ENCODE measurements at regions not wholly inside any gene's neighbourhood (a gene's known extent, or its start where the extent isn't known, plus 50 kb on each side); places are given as distances from the start of the nearest gene placed in this dataset.
"Not testable (repeated sequence)": the region's sequence is repeated elsewhere in the genome, so short reads cannot be mapped to it uniquely, and the experiment has no call there.

- Histone ChIP-seq H3K4me2 (ENCODE audit: low read length) (no peak overlapping the region), H3K4me1 (ENCODE audit: insufficient read depth, low read length) (peaks cover 10% of the 10 kb centered on the region), H3K9me2 (replicated peaks; ENCODE audit: low read length) (no peaks in the 10 kb centered on the region), H3K9me3 (ENCODE audit: low read length) (no peaks in the 10 kb centered on the region), H4K20me1 (ENCODE audit: low read length) (no peaks in the 10 kb centered on the region), H3F3A (ENCODE audit: low read length, unreplicated experiment) (no peaks in the 10 kb centered on the region), H2AFZ (ENCODE audit: low read length) (no peak overlapping the region), H3K27ac (ENCODE audit: low read length) (no peak overlapping the region), H3K4me3 (ENCODE audit: low read length) (no peak overlapping the region), H3K9ac (ENCODE audit: low read length) (no peak overlapping the region), H3K79me2 (ENCODE audit: low read length) (no peaks in the 10 kb centered on the region), H3K36me3 (ENCODE audit: low read depth, low read length) (no peaks in the 10 kb centered on the region), H3K27me3 (ENCODE audit: low read length) (no peaks in the 10 kb centered on the region)
- intact Hi-C loops (cut with micrococcal nuclease) = no loop called here
- CTCF ChIA-PET = no interaction called here
- TF ChIP-seq CTCF (conservative IDR thresholded peaks at IDR 0.05; ENCODE audit: low read depth, low read length) = no peak
- TF ChIP-seq EZH2 (IDR thresholded peaks at IDR 0.05; ENCODE audit: low read length, unreplicated experiment) = no peak
- BruUV-seq (replicated peaks) = no TSS peak
- no peak for ATAC-seq
- no peak for DNase-seq
- POLR2A ChIA-PET (ENCODE audit: unreplicated experiment) = no interaction called here
Observed at GRCh38 chr1:232574077-232574476, 55.9 kb downstream of the SIPA1L2 start.

GRCh38 chr1:232571523-232571922 lies 58.4 kb downstream of the SIPA1L2 start:
- POLR2A ChIA-PET (ENCODE audit: unreplicated experiment) = no interaction called here

GRCh38 chr1:232570007-232570406 lies 59.9 kb downstream of the SIPA1L2 start:
- Histone ChIP-seq H3K9me3 (ENCODE audit: low read length) (no peaks in the 10 kb centered on the region), H3K4me3 (ENCODE audit: low read length) (no peak overlapping the region), H3K36me3 (ENCODE audit: low read depth, low read length) (no peaks in the 10 kb centered on the region), H3K9me2 (replicated peaks; ENCODE audit: low read length) (no peaks in the 10 kb centered on the region), H3K4me2 (ENCODE audit: low read length) (no peak overlapping the region), H3K27ac (ENCODE audit: low read length) (no peak overlapping the region), H4K20me1 (ENCODE audit: low read length) (no peaks in the 10 kb centered on the region), H3K4me1 (ENCODE audit: insufficient read depth, low read length) (peaks cover 15% of the 10 kb centered on the region), H3K79me2 (ENCODE audit: low read length) (no peaks in the 10 kb centered on the region), H3K27me3 (ENCODE audit: low read length) (no peaks in the 10 kb centered on the region), H3F3A (ENCODE audit: low read length, unreplicated experiment) (no peaks in the 10 kb centered on the region), H3K9ac (ENCODE audit: low read length) (no peak overlapping the region), H2AFZ (ENCODE audit: low read length) (no peak overlapping the region)
- DNase-seq (no peak), ATAC-seq (no peak)
- TF ChIP-seq EZH2 (IDR thresholded peaks at IDR 0.05; ENCODE audit: low read length, unreplicated experiment) (no peak), EZH2phosphoT487 (IDR thresholded peaks at IDR 0.05; ENCODE audit: borderline replicate concordance, low read length) (no peak)
- CTCF ChIA-PET = no interaction called here
- POLR2A ChIA-PET (ENCODE audit: unreplicated experiment) = no interaction called here
- intact Hi-C loops (cut with micrococcal nuclease) = no loop called here
- no TSS peak for BruUV-seq (replicated peaks)

More at GRCh38 chr1:232571523-232571922, 58.4 kb downstream of the SIPA1L2 start:
- no TSS peak for BruUV-seq (replicated peaks)
- Histone ChIP-seq H3K27me3 (ENCODE audit: low read length) (no peaks in the 10 kb centered on the region), H2AFZ (ENCODE audit: low read length) (no peak overlapping the region), H3K4me1 (ENCODE audit: insufficient read depth, low read length) (peaks cover 15% of the 10 kb centered on the region), H3K27ac (ENCODE audit: low read length) (no peak overlapping the region), H3F3A (ENCODE audit: low read length, unreplicated experiment) (no peaks in the 10 kb centered on the region), H4K20me1 (ENCODE audit: low read length) (no peaks in the 10 kb centered on the region), H3K9me2 (replicated peaks; ENCODE audit: low read length) (no peaks in the 10 kb centered on the region), H3K36me3 (ENCODE audit: low read depth, low read length) (no peaks in the 10 kb centered on the region), H3K4me2 (ENCODE audit: low read length) (no peak overlapping the region), H3K4me3 (ENCODE audit: low read length) (no peak overlapping the region), H3K79me2 (ENCODE audit: low read length) (no peaks in the 10 kb centered on the region), H3K9ac (ENCODE audit: low read length) (no peak overlapping the region), H3K9me3 (ENCODE audit: low read length) (no peaks in the 10 kb centered on the region)
- DNase-seq (peak; percentile 33), ATAC-seq (peak; percentile 50; the same call in 1 of the 2 replicates)
- TF ChIP-seq EZH2phosphoT487 (IDR thresholded peaks at IDR 0.05; ENCODE audit: borderline replicate concordance, low read length) = no peak
- TF ChIP-seq CTCF (conservative IDR thresholded peaks at IDR 0.05; ENCODE audit: low read depth, low read length) = no peak
- TF ChIP-seq EZH2 (IDR thresholded peaks at IDR 0.05; ENCODE audit: low read length, unreplicated experiment) = no peak
- intact Hi-C loops (cut with micrococcal nuclease) = no loop called here
- CTCF ChIA-PET = no interaction called here

- H3K9me3 ChIP-seq (ENCODE audit: low read length); H4K20me1 ChIP-seq (ENCODE audit: low read length); CTCF ChIA-PET; H2AFZ ChIP-seq (ENCODE audit: low read length); H3F3A ChIP-seq (ENCODE audit: low read length, unreplicated experiment); DNase-seq; H3K79me2 ChIP-seq (ENCODE audit: low read length); ATAC-seq; H3K4me2 ChIP-seq (ENCODE audit: low read length); H3K27ac ChIP-seq (ENCODE audit: low read length); H3K9me2 ChIP-seq (replicated peaks; ENCODE audit: low read length); H3K36me3 ChIP-seq (ENCODE audit: low read depth, low read length); intact Hi-C loops (cut with micrococcal nuclease); H3K27me3 ChIP-seq (ENCODE audit: low read length); H3K4me3 ChIP-seq (ENCODE audit: low read length); POLR2A ChIA-PET (ENCODE audit: unreplicated experiment); BruUV-seq (replicated peaks); H3K9ac ChIP-seq (ENCODE audit: low read length): not testable (repeated sequence)
- peaks cover 15% of the 10 kb centered on the region for H3K4me1 ChIP-seq (ENCODE audit: insufficient read depth, low read length)
Observed at GRCh38 chr1:232569554-232569921, 60.4 kb downstream of the SIPA1L2 start.

All from PC-3 (cell line).